ENCODE measurements at regions not wholly inside any gene's neighbourhood (a gene's known extent, or its start where the extent isn't known, plus 50 kb on each side); places are given as distances from the start of the nearest gene placed in this dataset.
"Not testable (repeated sequence)": the region's sequence is repeated elsewhere in the genome, so short reads cannot be mapped to it uniquely, and the experiment has no call there.

- not testable (repeated sequence) for DNase-seq
These were observed 383.1 kb upstream of the EMCN start for GRCh38 chr4:100900945-100901344.

GRCh38 chr4:100900134-100900533 lies 382.3 kb upstream of the EMCN start:
- DNase-seq = no peak

GRCh38 chr4:100898844-100899243 lies 381.0 kb upstream of the EMCN start:
- no peak for DNase-seq

DNA sequence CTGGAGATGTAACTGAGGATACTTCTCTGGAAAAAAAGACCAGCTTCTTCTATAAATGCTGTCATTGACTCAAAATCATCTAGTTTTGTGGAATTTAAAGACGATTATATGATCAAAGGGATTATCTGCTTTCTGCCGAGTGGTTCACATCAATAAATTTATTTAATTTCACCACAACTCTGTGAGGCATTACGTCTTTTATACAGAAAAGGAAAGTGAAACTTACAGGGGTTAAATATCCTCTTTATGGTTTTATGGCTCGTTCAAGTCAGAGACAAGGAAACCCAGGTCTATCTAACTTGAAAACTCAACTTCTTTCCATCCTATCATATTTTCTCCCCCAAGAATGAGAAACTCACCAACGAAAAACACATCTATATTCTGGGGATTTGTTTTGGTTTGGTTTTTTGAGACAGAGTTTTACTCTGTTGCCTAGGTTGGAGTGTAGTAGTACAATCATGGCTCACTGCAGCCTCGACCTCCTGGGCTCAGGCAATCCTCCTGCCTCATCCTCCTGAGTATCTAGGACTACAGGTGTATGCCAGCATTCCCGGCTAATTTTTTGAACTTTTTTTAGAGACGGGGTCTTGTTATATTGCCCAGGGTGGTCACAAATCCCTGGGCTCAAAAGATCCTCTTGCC lies 377.9 kb upstream of the EMCN start:
- DNase-seq = no peak

GRCh38 chr4:100894339-100894870 lies 376.6 kb upstream of the EMCN start:
- DNase-seq = no peak

GRCh38 chr4:100891808-100892207 lies 374.0 kb upstream of the EMCN start:
- DNase-seq = no peak

GRCh38 chr4:100889898-100890297 lies 372.1 kb upstream of the EMCN start:
- DNase-seq = no peak

DNA sequence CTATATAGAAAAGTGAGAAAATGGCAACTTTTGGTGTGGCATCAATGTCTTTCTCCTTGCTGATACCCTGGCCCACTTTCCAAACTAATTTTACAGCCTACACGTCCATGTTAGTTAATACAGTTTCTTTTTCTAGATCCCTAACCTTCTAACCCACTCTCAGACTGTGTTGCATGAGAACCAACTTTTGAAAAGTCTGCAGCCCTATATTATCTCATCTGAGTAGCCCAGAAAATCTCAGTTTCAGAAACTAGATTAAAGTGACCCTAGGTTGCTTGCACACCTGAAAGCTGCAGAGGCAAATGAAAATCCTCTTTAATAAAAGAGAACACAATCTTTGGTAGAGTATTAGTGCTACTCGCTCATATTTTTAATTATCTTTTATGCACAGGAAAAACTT lies 371.6 kb upstream of the EMCN start:
- DNase-seq = no peak

DNA sequence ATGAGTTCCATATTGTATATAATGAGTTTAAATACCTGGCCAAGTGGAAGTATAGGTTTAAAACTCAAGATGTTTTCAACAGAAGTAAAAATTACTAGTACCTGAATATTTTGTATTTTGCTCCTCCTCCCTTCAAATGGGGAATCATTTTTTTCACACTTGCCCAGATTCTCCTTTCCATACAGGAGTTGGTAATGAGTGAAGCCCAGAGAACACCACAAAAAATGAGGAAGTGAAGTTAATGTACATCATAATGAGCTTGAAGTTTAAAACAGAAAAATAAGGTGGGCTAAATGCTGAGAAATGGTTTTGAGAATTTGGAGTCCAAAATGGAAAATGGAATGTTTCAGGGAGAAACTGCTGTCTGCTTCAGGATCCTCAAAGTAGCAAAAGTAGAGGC lies 364.8 kb upstream of the EMCN start:
- no peak for DNase-seq

- no peak for DNase-seq
These were observed 363.5 kb upstream of the EMCN start for GRCh38 chr4:100881283-100881682.

GRCh38 chr4:100880011-100880410 lies 362.2 kb upstream of the EMCN start:
- no peak for DNase-seq

GRCh38 chr4:100879471-100879870 lies 361.6 kb upstream of the EMCN start:
- DNase-seq = no peak

- no peak for DNase-seq
These were observed 358.7 kb upstream of the EMCN start for GRCh38 chr4:100876546-100876945.

DNA sequence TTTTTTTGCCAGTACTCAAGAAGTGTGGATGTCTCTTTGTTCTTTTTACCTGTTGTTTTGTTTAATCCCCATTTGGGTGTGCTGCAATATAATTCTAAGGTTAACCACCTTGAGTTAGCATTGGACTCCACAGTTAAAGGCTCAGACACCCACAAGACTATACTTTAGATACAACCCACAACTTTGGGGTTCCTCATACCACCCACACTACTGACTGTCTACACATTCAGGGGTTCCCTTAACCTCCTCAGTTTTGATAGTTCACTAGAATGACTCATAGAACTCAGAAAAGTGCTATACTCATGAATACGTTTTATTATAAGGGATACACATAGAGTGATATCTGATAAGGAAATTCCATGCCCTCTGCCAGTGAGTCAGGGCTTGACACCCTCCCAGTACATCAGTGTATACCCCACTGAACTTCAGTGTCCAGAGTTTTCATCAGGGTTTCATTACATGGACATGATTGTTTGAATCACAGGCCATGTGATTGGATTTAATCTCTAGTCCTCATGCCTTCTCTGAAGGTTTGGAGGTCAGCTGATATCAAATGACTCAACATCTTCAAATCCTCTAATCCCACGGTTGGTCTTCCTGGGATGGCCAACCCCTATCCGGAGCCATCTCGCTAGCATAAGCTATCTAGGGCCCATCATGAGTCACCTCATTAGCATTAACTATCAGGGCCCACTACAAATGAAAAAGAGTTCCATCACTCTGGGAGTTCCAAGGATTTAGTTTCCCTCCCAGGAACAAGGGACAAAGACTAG lies 357.7 kb upstream of the EMCN start:
- no peak for DNase-seq

DNA sequence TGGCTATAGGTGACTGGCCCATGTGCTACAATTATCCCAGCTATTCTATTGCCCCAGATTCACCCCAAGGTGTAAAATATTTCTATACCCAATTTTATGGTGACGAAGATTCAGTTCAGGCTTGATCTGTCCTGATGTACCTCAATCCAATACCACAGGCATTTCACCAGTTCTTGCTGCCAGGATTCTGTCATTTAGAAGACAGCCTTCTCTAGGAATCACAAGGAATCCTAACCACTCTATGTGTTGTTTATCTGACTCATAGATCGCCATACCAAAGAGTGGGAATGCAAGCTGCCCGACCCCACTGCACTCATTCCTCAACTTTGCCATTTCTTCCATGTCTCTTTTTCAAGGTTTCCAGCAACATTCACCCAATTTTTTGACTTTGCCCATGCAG lies 355.0 kb upstream of the EMCN start:
- no peak for DNase-seq

DNA sequence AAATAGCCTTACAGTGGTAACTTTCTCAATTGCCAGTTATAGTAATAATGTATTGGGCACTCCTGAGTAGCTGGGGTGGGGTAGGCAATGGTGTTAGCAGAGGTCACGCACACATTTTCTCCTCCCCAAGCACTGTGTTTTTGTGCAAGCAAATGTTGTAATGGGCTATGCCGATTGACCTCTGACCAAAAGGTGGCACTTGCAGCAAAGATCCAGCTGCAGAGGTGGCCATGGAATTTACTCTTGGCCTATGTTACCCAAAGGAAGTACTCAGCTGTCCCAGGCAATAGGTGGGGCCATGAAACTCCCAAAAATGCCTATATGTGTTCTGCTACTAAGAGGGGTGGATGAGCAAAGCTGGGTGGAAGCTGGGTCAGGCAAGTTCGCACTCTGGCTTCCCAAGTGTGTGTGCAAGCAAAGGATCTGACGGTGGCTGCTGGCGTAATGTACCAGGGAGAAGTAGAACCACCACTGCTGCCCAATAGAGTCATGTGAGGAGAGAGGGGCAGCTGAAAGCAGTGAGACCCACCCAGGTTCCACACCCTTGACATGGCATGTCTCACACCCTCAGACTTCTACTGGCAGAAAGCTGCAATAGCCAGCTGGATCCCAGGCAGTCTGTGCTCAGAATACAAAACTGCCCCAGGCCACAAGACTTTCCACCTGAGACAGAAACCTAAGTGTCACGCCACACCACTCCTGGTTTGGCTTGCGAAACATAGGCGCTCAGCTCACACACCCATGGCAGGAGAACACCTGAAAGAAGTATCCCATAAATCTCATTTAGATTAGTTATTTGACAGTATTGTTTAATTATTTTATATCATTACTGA lies 353.3 kb upstream of the EMCN start:
- DNase-seq = no peak

GRCh38 chr4:100869276-100869675 lies 351.5 kb upstream of the EMCN start:
- DNase-seq = no peak

DNA sequence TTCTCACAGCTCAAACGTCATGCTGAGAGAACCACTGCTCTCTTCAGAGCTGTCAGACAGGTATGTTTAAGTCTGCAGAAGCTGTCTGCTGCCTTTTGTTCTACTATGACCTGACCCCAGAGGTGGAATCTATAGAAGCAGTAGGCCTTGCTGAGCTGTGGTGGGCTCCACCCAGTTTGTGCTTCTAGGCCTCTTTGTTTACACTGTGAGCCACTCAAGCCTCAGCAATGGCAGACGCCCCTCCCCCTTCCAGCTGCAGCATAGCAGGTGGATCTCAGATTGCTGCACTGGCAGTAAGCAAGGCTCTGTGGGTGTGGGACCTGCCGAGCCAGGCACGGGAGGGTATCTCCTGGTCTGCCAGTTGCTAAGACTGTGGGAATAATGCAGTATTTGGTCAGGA lies 350.5 kb upstream of the EMCN start:
- peak; percentile 79 for DNase-seq

DNA sequence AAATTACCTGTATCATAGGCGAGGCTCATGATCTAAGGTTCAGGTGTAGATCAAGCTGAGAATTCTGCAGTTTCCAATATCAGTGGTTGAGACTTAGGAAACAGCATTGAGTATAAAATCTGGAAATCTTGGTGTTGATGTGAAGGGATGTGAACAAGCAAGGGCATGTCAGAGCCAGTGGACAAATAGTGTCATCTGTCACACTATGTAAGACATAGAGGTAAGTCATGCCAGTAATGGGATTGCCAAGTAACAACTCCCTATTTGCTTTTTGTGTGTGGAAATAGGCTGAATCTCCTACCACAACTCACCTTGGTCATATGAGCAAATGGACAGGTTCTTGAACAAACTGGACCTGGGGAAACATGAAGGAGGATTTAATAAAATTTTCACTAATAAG lies 334.5 kb upstream of the EMCN start:
- DNase-seq = no peak

GRCh38 chr4:100849319-100849718 lies 331.5 kb upstream of the EMCN start:
- peak; percentile 38 for DNase-seq

DNA sequence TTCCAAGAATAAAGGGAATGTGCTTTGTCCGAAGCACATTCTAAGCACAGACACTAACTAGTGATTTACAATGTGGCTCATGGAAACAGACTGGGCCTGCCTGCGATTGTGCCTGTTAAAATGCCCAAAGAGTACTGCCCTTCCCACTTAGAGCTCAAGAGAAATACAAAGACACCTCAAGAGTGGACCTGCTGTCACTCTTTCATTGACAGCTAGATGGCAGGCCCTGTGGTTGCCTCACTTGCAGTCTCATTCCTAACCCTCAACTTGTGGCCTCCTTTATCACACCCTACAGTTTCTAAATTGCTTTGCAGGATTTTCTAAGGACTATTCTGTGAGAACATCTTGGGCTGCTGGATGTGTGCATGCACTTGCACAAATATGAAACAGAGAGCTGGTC lies 331.0 kb upstream of the EMCN start:
- DNase-seq = no peak

- DNase-seq = no peak
These were observed 326.1 kb upstream of the EMCN start for GRCh38 chr4:100843910-100844309.

DNA sequence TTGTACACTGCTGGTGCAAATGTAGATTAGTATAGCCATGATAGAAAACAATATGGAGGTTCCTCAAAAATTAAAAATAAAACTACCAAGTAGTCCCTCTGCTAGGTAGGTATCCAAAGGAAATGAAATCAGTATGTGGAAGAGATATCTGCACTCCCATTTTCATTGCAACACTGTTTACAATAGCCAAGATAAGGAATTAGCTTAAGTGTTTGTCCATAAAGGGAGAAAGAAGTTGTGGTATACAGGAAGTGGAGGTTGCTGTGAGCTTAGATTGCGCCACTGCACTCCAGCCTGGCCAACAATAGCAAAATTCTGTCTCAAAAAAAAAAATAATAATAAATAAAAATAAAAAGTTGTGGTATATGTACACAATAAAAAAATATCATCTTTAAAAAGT lies 325.0 kb upstream of the EMCN start:
- DNase-seq = no peak

DNA sequence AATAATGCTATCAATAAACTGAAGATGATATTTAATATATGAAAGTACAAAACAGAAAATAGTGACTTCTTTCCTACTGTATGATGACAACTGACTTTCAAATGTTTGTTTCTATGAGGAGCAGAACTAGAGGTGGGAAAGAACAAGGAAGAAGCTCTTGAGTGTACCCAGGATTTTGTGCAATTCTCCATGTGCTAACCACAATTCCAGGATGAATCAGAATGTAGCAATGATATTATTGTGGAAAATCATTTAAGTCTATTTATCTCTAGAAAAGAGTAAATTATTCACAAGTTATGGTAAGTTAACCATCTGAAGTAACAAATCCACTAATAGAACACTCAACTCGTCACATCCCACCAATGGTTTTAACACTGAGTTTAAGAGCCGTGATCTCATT lies 324.1 kb upstream of the EMCN start:
- no peak for DNase-seq

All from NCI-H1436 (cell line).